ENCODE measurements at regions not wholly inside any gene's neighbourhood (a gene's known extent, or its start where the extent isn't known, plus 50 kb on each side); places are given as distances from the start of the nearest gene placed in this dataset.

DNA sequence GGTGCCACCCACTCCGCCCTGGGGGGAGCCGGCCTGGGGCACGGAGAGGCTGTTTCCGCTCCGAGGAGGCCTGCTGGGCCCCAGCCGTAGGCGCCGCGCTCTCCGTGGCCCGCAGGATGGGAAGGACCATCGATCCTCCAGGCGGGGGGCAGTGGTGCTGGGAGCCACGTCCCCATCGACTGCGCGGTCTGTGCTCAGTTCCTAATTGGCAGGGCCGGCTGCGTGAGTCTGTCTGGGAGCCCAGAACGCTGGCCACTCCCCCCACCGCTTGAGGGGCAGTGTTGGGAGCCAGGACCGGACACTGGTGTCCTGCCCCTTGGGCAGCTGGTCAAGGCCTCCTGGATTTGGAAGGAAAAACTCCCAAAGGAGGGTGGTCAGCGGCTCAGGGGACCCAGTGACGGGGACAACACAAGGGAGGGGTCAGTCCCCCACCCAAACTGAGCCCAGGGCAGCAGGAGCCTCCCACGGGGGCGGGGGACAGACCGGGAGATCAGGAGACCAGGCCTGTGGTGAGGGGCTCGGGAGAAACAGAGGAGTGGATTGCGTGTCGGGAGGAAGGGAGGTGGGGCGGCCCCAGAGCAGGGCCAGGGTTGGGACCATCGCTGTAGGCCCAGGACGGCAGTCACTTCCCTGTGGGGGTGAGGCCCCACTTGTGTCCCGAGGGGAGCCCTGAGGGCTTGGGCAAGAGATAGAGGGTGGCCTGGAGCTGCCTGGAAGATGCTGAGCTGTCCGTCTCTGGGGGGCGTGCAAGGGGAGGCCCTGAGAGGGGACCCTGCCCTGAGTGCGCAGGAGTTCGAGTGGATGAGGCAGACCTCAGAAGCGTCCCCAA is 89.0 kb downstream of the UNCX start:
- DNase-seq (ENCODE audit: low spot score) = no peak

DNA sequence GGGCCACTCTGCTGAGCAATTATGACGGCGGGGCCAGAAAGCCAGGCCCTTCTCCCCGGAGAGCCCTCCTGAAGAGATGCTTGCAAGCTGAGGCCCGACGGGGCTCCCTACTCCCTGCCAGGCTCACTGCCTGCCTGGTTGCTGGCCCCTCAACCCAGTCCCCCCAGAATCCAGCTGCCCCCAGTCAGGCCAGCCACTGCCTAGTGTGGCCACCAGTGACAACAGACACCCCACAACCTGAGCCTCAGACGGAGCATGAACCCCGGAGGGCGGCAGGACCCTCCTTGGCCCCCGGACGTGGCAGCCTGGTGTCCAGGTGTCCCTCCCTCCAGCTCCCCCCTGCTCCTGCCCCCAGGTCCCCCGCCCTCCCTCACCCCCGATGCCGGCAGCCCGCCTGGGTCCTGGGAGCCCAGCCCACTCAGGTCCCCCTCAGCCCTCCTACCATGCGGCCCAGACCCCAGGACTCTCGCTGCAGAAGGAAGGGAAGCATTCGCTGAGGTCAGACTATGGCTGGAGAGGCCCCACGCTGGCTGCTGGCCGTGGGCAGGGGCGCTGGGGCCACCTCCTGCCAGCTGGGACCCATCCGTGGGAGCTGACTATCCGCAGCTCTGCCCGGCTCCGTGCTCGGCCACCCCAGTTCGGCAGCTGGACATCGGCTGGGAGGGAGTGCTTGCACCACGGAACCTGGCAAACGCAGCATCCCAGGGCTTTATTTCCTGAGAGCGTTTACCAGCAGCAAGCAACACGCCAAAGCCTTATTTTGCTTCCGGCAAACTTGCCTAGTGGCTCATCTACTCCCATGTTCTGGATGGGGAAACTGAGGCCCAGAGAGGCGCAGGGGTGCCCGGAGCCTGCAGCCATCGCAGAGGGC is 89.8 kb downstream of the UNCX start:
- no peak for DNase-seq (ENCODE audit: low spot score)

DNA sequence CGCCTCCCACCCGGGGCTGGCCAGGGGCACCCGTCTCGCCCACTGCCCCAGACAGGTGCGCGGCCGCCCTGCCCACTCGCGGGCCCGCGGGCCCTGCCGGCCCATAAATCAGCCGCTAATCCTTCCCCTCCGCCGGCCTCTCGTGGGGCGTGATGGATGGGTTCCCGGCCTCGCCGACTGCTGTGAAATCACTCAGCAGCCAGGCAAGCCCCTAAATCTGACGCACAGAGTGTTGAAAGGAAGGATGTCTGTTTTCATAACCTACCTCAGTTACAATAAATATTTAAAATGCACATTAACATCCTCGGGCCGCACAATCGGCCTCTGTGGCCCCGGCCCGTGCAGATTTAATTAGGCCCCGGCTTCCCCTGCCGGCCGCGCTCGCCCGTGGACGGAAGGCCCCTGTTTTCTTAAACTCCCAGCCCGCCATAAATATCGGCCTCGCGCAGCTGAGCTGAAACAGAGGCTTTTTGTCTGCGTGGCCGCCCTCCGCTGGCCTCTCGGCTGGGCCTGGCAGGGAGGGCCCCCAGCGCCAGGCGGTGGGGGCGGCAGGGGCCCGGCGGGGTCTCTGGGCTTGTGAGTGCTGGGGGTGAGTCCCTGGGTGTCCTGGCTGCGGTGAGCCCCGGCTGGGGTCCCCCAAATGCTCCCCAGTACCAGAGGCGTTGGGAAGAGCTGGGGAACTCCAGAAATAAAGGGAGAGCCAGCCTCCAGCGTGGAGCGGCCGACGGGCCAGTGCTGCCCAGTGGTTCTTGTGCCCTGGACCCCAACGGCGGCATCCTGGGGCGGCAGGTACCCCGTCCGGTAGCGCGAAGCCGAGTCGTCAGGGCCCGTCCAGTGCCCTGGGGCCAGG is 90.7 kb downstream of the UNCX start:
- no peak for DNase-seq (ENCODE audit: low spot score)

DNA sequence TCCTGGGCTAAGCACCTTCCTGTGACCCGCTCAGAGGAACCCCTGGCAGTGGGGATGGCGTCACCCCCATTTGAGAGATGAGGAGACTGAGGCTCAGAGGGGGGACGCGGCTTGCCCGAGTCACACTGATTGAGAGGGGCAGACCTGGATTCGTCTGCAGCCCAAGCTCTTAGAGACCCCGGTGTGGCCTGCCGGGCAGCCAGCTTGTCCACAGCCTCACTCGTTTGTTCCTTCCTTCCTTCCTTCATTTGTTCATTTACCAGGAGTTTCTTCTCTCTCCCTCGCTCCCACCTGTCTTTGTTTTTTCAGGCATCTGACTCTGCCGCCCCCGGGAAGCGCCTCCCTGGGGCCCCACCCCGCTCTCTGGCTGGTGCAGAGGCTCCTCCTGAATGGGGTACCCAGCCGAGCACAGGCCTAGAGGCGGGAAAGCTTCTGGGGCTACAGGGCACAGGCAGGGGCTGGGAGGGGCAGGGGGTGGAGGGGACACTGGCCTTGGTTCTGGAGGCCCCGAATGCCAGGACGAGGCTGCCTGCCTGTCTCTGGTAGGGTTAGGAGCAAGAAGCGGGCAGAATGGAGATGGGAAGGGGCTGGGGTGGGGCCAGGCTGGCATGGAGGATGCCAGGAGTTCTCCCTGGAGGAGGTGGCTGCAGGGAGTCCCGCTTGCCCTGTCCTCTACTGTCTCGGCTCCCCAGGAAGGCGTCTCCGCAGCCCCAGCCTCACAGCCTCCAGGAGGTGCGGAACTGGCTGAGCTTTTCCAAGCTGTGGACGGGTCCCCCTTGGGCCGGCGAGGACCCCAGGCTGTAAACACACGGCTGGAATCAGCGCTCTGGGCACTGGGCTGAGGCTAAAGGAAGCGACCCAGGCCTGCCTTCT is 91.6 kb downstream of the UNCX start:
- DNase-seq (ENCODE audit: low spot score) = no peak

DNA sequence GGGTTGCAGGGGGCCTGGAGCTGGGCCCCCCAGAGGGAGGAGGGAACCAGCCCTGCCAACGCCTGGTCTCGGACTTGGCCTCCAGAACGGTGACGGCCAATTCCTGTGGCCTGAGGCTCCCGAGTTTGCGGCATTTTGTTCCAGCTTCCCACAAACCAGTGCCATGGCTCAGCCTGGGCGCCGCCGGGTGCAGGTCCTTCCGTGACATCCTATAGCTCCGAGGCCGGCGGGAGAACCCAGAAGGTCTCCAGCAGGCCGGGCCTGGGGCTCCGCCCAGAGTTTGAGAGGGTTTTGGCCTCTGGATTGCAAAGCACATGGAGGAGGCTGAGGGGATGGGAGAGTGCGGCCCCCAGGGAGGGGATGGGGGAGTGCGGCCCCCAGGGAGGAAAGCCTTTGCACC is 92.6 kb downstream of the UNCX start:
- DNase-seq (ENCODE audit: low spot score) = no peak

DNA sequence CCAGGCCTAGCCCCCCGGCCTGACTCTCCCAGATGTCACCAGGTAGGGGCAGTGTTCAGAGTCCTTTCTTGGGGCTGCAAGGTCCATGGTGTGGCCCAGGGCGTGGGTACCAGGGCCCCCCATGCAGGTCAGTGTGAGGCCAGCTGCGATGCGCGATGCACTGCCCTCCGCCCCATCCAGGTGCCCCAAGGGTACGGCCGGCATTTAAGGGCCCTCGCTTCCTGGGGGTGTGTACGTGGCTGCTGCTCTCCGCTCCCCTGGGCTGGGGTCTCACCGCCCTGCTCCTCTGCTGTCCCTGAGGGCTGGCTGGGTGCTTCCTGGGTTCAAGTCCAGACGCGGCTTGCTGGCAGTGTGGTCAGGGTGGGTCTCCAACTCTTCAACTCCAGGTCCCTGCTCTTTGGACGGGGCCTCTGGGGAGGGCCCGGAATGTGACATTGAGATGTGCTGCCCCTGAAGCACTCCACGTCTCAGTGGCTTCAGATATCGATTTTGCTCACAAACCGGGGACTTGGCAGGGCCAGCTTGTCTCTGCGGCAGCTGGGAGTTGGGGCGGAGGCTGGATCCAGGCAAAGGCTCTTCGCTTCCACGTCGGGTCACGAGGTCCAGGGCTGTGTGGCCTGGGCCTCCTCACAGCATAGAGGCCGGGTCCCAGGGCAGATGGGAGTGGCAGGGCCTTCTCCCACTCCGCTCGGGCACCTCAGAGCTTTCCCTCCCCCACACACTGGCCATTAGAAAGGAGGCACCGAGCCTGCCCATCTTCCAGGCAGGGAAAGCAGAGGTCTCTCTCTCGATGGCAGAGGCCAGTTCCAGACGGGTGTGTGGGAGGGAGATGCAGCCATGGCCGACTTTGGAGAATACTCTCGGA is 93.2 kb downstream of the UNCX start:
- DNase-seq (ENCODE audit: low spot score) = no peak

DNA sequence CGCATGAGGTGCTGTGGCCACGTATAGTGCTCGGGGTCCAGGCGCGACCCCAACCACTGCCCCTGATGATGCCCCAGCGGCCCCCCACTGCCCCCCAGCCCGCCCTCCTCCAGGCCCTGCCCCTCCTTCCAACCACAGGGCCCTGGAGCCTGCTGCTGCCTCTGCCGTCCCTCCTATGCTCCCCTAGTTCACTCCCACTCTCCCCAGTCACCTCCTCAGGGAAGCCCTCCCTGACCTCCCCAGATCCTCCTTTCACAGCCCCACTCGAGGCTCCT is 93.8 kb downstream of the UNCX start:
- no peak for DNase-seq (ENCODE audit: low spot score)

DNA sequence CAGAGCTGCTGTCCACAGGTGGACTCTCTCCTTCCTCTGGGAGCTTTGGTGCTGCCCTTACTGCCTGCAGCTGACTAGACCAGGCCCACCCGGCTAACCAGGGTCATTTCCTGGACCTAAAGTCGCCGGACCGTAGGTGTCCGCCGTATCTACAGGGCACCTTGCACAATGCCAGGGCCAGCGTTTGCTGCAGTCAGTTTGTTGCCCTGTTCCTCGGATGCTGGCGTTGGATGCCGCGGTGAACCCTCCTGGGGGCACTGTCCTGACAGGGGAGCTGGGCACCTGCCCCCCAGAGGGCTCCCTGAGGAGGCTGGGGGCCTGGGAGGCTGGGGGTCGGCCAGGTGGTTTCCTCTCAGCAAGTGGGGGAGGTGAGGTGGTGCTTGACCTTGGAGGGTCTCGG is 96.6 kb downstream of the UNCX start:
- DNase-seq (ENCODE audit: low spot score) = no peak

DNA sequence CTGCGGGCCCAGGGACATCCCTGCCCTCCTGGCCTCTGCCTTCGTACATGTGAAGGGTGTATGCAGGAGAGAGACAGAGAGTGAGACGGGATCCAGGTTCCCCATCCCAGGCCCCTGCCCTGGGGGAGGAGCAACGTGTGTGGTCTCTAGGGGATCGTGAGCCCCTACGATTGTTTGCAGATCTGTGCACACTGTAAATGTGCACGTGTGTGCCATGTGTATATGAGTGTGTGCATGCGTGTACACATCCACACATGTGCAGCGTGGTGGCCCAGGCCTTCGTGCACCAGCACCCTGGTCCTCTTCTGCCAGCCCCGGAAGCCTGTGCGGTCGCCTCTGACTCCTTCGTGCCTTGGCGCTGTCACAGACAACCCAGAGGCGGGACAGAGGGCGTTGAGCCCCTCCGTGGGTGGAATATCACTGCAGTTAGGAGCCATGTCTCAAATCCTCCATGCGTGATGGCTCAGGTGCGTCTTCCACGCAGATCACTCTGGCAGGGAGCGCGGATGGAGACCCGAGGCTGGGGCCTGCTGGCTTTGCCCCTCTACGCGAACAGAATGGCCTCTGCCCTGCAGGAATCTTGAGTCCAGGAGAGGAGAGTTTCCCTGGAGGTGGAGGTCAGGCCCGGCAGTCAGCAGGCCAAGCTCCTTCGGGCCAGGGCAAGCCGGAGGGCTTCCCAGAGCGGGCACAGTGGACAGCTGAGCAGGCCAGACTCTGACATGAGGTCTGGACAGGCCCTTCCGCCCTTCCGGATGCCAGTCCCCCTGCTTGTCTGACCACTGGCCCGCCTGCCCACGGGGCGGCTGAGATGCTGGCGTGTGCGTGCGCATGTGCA is 97.5 kb downstream of the UNCX start:
- no peak for DNase-seq (ENCODE audit: low spot score)

DNA sequence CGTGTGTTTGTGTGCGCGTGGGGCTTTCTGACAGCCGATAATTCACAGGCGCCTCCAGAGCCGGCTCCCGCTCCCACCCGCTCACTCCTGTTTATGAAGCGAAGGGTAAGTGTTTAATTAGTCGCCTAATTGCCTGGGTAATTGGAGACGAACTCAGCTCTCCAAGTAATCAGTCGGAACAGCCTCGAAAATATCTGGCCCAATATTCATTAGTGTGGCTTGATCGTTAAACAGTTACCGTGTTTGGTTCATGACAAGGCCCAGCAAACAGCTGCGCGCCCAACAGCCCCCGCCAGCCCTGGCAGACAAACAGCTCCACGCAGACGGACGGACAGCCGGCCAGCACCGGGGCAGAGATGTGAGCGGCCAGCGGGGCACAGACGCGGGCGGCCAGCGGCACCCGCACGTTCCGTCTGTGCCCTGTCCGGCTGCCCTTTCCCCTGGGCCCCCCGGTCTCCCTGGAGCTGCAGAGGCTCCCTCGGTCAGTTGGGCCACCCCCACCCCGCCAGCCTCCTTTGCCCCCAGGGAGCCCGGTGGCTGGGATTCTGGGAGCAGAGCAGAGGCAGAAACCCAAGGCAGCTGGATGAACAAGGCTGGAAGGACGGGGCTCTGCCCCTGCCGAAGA is 98.2 kb downstream of the UNCX start:
- no peak for DNase-seq (ENCODE audit: low spot score)

DNA sequence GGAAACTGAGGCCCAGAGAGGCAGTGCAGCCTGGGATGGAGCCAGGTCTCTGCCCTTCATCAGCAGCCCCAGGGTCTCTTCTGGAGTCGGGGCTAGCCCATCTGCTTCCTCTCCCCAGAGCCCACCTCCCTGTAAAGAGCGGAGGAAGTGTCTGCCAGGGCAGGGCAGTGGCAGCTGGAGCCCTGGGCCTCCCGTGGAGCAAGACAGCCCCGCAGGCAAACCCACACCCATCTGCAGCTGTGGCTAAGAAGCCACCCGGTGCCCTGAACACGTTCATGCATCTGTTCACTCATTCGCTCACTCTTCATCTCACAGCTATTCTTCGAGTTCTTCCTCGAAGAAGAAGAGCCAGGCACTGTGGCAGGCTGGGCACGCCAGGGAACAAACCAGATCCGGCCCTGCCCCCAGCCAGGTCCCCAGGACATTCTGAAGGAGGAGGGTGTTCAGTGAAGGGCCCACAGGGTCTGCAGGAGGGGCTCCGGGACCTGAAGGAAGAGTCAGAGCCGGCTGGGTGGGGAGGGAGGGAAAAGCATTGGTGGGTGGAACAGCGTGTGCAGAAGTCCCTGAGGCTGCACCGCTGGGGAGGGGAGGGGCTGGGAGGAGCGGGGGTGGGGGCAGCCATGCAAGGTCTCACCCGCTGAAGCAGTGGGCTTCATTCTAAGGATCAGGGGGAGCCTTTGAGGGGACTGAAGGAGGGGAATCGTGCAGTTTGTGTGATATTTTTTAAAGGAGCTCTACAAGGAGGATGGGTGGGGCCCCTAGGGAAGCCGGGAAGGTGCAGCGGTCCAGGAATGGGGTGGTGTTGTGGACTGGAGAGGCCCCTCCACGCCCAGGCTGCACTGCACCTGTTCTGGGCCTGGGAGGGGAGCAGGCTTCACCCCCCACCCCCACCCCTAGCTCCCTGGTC is 99.1 kb downstream of the UNCX start:
- no peak for DNase-seq (ENCODE audit: low spot score)

DNA sequence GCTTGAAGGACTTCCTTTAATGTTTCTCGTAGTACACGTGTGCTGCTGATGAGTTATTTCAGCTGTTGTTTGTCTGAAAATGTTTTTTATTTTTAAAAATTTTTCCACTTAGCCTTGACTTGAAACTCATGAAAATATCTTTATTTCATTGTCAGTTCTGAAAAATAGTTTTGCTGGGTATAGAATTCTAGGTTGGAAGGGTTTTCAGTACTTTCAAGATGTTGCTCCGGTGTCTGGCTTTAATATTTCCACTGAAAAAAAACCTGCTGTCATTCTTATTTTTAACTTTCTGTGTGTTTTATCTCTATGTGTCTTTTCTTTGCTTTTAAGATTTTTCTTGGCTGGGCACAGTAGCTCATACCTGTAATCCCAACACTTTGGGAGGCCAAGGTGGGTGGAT is 103.8 kb downstream of the UNCX start:
- DNase-seq (ENCODE audit: low spot score) = no peak

DNA sequence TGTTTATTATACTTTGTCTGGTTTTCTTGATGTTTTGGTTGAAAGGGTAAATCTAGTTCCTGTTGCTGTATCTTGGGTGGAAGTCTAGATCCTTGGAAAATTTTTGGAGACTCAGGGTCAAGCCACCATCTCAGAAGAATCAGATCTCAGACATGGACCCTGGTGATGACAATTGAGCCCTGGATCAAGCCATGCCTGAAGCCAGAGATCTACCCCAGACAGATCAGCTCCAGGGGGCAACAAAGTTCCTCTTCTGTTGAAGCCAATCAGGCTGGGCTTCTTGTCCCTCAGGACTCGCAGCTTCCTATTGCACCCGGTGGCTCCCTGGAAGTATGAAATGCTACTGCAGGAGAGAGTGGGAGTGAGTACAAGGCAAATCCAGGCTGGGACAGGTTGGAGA is 106.9 kb downstream of the UNCX start:
- no peak for DNase-seq (ENCODE audit: low spot score)

DNA sequence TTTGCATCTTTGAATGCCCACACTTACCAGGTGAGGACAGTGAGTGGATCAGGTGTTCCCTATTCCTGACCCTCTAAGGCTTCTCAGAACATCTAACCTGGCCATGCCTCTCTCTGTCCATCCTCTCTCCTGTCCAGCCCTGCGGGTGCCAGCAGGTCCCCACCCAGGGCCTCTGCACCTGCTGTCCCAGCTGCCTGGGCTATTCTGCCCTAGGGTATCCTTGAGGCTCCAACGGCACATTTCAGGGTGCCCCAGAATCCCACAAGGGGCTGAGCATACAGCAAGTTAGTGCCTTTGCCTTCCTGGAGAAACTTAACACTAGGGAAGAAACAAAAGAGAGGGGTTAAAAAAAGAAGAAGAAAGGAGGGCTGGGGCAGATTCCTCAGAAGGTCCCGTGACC is 107.4 kb downstream of the UNCX start:
- DNase-seq (ENCODE audit: low spot score) = no peak

DNA sequence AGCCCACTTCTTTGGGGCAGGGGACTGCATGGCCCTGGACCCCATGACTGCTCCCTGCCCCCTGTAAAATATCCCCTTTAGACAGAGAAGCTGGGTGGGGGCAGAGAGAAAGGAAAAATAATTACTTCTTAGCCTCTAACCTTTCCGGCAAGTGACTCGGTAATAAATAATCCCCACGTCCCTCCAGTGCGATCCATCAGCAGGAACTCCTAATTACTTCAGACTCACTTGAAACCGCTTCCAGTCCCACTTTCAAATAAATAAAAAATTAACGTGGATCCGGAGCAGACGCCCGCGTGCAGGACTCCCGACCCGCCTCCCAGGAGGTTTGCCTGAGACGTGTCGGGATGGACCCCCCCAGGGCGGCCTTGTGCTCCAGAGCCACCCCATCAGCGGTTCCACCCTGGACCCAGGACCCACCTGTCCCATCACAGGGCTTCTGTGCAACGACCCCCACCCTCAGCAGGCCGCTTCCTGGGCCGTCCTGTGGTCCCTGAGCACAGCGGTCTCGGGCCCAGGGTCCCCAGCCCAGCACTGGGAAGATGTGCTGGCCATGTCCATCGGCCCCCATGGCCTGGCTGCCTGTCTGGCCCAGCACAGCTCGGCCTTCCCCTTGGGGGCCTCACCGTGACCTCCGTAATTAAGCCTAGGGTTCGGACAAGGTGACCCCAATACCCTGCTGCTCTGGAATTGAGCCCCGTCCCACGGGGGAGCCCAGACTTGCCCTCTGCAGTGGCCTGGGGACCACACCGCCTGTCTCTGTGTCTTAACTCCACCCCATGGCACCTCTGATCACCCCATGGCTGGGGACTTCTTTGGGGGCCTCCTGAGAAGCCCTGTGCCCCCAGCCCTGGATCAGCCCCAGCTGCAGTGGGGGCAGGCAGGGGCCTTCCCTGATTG is 108.0 kb downstream of the UNCX start:
- DNase-seq (ENCODE audit: low spot score) = no peak

DNA sequence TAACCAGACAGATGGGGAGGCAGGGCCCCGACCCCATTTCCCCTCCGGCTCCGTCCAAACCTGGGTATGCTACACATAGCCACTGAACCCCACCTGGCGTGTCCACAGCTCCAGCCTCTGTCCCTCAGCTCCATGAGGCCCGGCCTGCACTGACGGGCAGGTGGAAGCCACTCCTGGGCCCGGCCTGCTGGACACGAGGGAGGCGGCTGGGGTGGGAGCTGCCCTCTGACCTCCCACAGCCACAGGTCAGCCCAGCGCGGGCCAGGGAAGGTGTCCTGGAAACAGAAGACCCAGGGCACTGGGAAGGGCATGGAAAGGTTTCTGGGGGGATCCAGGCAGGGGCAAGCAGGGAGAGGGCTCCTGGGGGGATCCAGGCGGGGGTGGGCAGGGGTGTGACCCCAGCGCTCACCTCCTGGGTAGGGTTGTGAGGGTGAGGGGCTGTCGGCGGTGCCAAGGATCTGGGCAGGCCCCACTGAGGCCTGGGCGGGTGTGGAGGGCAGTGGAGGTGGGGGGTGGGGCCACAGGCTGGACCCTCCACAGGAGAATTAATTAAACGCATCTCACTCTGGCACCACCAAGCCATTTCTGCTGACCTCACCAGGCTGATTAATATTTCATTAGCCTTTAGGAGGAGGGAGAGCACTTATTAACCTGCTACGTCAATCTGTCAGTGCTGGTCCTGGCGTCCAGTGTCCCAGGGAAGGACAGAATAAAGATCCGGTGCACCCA is 108.9 kb downstream of the UNCX start:
- no peak for DNase-seq (ENCODE audit: low spot score)
